BLaER1 treated with 17β-estradiol and CSF1 and Interleukin-3, amounts not matched to agents 10 nM and 100 nM (cell line): ENCODE measurements at regions not wholly inside any gene's neighbourhood (a gene's known extent, or its start where the extent isn't known, plus 50 kb on each side); places are given as distances from the start of the nearest gene placed in this dataset.
A peak's percentile ranks its signal among the peaks of the same experiment; 100 is the strongest.

Experiments
- H3K27ac ChIP-seq, 11 experiments: shearing (Covaris generic); formaldehyde crosslinking; 2 replicates each; pipeline ENCODE4 v1.8.1; 2022
- H3K27me3 ChIP-seq, 11 experiments: shearing (Covaris generic); formaldehyde crosslinking; 2 replicates each; pipeline ENCODE4 v1.8.1; 2022
- H3K36me3 ChIP-seq, 11 experiments: shearing (Covaris generic); formaldehyde crosslinking; 2 replicates each; pipeline ENCODE4 v1.8.1; 2022
- H3K4me1 ChIP-seq, 10 experiments: shearing (Covaris generic); formaldehyde crosslinking; 2 replicates each; pipeline ENCODE4 v1.8.1; 2022
- H3K4me2 ChIP-seq, 11 experiments: shearing (Covaris generic); formaldehyde crosslinking; 2 replicates each; pipeline ENCODE4 v1.8.1; 2022
- H3K4me3 ChIP-seq, 10 experiments: shearing (Covaris generic); formaldehyde crosslinking; 2 replicates each; pipeline ENCODE4 v1.8.1; 2022
- H3K9ac ChIP-seq, 11 experiments: shearing (Covaris generic); formaldehyde crosslinking; 2 replicates each; pipeline ENCODE4 v1.8.1; 2022
- H3K9me3 ChIP-seq, 11 experiments: shearing (Covaris generic); formaldehyde crosslinking; replicated peaks in 1 of 11; 2 replicates each; pipeline ENCODE4 v1.8.1; 2022
- H4K20me1 ChIP-seq, 11 experiments: shearing (Covaris generic); formaldehyde crosslinking; 2 replicates each; pipeline ENCODE4 v1.8.1; 2022
- Cebpa-rat ChIP-seq, 11 experiments: shearing (Covaris generic); IDR thresholded peaks; 2 replicates each; pipeline ENCODE4 v1.8.1; 2022

- H4K20me1 ChIP-seq, result no peaks in the 10 kb centered on the region; a peak in 2 of 22 replicates
- no peak overlapping the region for H3K4me3 ChIP-seq
- no peak overlapping the region for H3K9ac ChIP-seq
- H3K27ac ChIP-seq, result no peak overlapping the region
- H3K4me2 ChIP-seq, result no peak overlapping the region
- H3K27me3 ChIP-seq, result peaks cover 42 to 94% (median 86%) of the 10 kb centered on the region in 11 experiments; a peak in 21 of 22 replicates
- TF ChIP-seq Cebpa-rat (IDR thresholded peaks at IDR 0.05), result no peak
- 0 out of 22 replicates have a peak, but pooled peaks cover 0 to 5% (median 0%) of the 10 kb centered on the region in 11 experiments for H3K9me3 ChIP-seq
- H3K4me1 ChIP-seq, result no peaks in the 10 kb centered on the region
- no peaks in the 10 kb centered on the region for H3K36me3 ChIP-seq
Observed at GRCh38 chrX:33465137-33465536, 253.8 kb upstream of the DMD start.

DNA sequence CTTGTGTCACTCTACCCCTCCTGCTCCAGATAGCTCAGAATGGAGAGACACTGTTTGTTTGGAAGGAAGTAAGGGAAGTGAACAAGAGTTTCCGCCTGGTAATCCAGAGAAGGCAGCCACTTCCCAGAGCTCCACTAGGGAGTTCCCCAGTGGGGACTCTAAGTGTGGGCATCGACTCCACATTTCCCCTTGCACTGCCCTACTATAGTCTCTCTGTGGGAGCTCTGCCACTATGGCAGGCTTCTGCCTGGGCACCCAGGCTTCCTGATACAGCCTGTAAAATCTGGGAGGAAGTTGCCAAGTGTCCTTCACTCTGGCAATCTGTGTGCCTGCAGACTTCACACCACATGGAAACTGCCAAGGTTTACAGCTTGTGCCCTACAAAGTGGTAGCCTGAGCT is 245.8 kb upstream of the DMD start:
- no peaks in the 10 kb centered on the region for H3K36me3 ChIP-seq

DNA sequence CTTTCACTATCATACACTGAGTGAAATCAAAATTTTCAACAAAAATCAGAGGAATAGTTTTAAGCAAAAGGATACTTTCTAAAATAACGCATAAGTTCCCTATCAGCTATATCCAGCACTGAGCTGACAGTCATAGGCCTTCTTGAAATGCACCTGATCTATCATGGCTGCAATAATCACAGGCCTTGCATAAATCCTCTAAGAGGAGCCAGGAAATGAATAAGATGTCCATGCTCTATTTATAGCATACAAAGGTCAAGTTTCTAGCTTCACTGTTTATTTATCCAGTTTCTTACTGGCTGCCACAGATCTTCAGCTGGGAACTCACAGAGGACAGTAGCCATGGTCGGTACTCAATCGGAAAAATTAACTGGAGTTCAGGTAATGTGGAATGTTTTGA is 235.9 kb upstream of the DMD start:
- no peaks in the 10 kb centered on the region; a peak in 1 of 22 replicates for H4K20me1 ChIP-seq
- no peak overlapping the region for H3K27ac ChIP-seq
- no peaks in the 10 kb centered on the region for H3K36me3 ChIP-seq
- TF ChIP-seq Cebpa-rat (IDR thresholded peaks at IDR 0.05), result no peak
- 0 out of 20 replicates have a peak, but pooled peaks cover 0 to 4% (median 0%) of the 10 kb centered on the region in 10 experiments for H3K4me1 ChIP-seq
- peaks cover 53 to 84% (median 76%) of the 10 kb centered on the region in 11 experiments for H3K27me3 ChIP-seq
- H3K4me3 ChIP-seq, result no peak overlapping the region
- no peak overlapping the region for H3K9ac ChIP-seq
- H3K9me3 ChIP-seq, result no peaks in the 10 kb centered on the region; a peak in 1 of 22 replicates
- H3K4me2 ChIP-seq, result no peak overlapping the region

More for the DNA sequence above, 245.8 kb upstream of the DMD start:
- Histone ChIP-seq H3K4me2 (no peak overlapping the region), H3K27me3 (peaks cover 76 to 100% (median 94%) of the 10 kb centered on the region in 11 experiments), H3K9ac (no peak overlapping the region), H3K27ac (no peak overlapping the region), H3K4me3 (no peak overlapping the region), H4K20me1 (peaks cover 0 to 4% (median 0%) of the 10 kb centered on the region in 11 experiments; a peak in 2 of 22 replicates), H3K9me3 (no peaks in the 10 kb centered on the region), H3K4me1 (no peaks in the 10 kb centered on the region)
- no peak for TF ChIP-seq Cebpa-rat (IDR thresholded peaks at IDR 0.05)

DNA sequence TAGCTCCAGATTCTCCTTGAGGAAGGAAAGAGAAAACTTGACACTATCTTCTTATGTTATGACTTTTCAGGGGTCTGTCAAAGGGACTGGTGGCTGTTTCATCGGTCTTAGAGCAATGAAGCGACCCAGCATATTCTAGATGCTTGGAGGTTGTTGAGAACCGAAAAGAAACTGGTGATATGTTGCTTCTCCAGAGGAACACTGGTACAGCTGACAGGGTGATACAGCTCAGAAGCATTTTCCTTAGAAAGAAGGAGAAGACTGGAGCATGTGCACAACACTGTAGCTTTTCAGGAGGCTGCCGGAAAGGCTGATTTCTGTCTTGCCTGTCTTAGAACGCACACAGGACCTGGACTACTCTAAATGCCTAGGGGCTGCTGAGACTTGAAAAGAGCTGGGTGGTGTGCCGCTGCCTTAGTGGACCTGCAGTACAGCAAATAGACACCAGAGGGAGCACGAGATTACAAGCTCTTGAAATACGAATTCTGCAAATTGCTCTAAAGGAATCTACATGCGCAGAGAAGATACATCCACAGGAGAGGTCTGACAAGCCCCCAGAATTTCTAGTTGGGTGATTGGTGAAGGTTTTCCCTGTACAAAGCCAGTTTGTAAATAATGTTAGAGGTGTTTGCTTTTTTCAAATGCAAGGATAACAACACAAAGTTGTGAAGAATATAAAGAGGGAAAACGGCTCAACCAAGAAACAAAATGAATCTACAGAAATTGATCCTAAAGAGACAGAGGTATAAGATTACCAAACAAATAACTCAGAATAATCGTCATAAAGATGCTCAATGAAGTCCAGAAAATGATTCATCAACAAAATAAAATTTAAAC is 223.1 kb upstream of the DMD start:
- no peaks in the 10 kb centered on the region for H3K36me3 ChIP-seq
- TF ChIP-seq Cebpa-rat (IDR thresholded peaks at IDR 0.05), result no peak
- H4K20me1 ChIP-seq, result peaks cover 0 to 3% (median 0%) of the 10 kb centered on the region in 11 experiments; a peak in 3 of 22 replicates
- H3K9me3 ChIP-seq, result peaks cover 0 to 9% (median 4%) of the 10 kb centered on the region in 11 experiments; a peak in 6 of 22 replicates
- no peak overlapping the region for H3K27ac ChIP-seq
- H3K27me3 ChIP-seq, result peaks cover 45 to 86% (median 76%) of the 10 kb centered on the region in 11 experiments
- no peaks in the 10 kb centered on the region for H3K4me1 ChIP-seq
- H3K9ac ChIP-seq, result no peak overlapping the region
- H3K4me3 ChIP-seq, result no peak overlapping the region
- H3K4me2 ChIP-seq, result no peak overlapping the region

DNA sequence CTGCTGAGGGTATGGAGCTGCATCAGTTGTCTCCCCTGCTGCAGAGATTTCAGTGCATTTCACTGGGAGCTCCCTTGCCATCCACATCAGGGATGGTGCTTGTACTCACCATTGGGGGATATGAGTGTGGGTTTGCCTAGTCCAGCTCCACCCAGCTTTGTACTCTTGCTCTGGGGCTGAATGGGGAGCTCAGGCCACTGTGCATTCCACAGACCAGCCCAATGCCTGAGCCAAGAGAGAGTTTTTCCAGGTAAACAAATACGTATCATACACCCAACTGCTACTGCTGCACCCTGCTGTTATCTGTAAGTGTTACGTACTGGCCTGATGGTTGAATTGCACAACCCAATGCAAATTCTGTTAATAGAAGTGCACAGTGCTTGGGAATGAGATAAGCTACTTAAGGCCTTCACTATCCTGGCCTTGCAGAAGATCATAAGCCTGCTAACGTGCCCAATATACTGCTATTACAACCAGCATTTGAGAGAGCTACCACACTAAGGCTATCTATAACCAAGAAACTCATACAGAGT is 205.0 kb upstream of the DMD start:
- no peak overlapping the region for H3K4me2 ChIP-seq
- H3K9me3 ChIP-seq, result peaks cover 10 to 26% (median 21%) of the 10 kb centered on the region in 11 experiments; a peak in 17 of 22 replicates
- no peak overlapping the region for H3K4me3 ChIP-seq
- no peaks in the 10 kb centered on the region for H3K4me1 ChIP-seq
- TF ChIP-seq Cebpa-rat (IDR thresholded peaks at IDR 0.05), result no peak
- H3K27me3 ChIP-seq, result peaks cover 43 to 100% (median 94%) of the 10 kb centered on the region in 11 experiments
- H3K36me3 ChIP-seq, result no peaks in the 10 kb centered on the region
- H4K20me1 ChIP-seq, result peaks cover 0 to 3% (median 0%) of the 10 kb centered on the region in 11 experiments; a peak in 1 of 22 replicates
- H3K9ac ChIP-seq, result no peak overlapping the region
- H3K27ac ChIP-seq, result no peak overlapping the region

GRCh38 chrX:33415459-33415858 is 204.1 kb upstream of the DMD start:
- H3K9ac ChIP-seq, result no peak overlapping the region

GRCh38 chrX:33385546-33385945 is 174.2 kb upstream of the DMD start:
- no peaks in the 10 kb centered on the region for H3K36me3 ChIP-seq
- no peaks in the 10 kb centered on the region; a peak in 1 of 22 replicates for H4K20me1 ChIP-seq
- H3K4me2 ChIP-seq, result no peak overlapping the region
- H3K27me3 ChIP-seq, result peaks cover 40 to 100% (median 88%) of the 10 kb centered on the region in 11 experiments; a peak in 21 of 22 replicates
- no peak overlapping the region for H3K9ac ChIP-seq
- TF ChIP-seq Cebpa-rat (IDR thresholded peaks at IDR 0.05), result no peak
- no peaks in the 10 kb centered on the region for H3K4me1 ChIP-seq
- no peak overlapping the region for H3K27ac ChIP-seq
- no peak overlapping the region for H3K4me3 ChIP-seq
- H3K9me3 ChIP-seq, result no peaks in the 10 kb centered on the region

More at GRCh38 chrX:33415459-33415858, 204.1 kb upstream of the DMD start:
- Histone ChIP-seq H3K4me3 (no peak overlapping the region), H4K20me1 (no peaks in the 10 kb centered on the region), H3K36me3 (no peaks in the 10 kb centered on the region), H3K27me3 (peaks cover 48 to 100% (median 94%) of the 10 kb centered on the region in 11 experiments), H3K27ac (no peak overlapping the region), H3K9me3 (peaks cover 10 to 26% (median 21%) of the 10 kb centered on the region in 11 experiments; a peak in 17 of 22 replicates), H3K4me1 (no peaks in the 10 kb centered on the region), H3K4me2 (no peak overlapping the region)
- TF ChIP-seq Cebpa-rat (IDR thresholded peaks at IDR 0.05), result 0 out of 22 replicates have a peak, but pooled peaks of 1 of the 11 experiments have one; percentile 13

- Histone ChIP-seq H3K4me1 (no peaks in the 10 kb centered on the region), H3K9ac (no peak overlapping the region), H3K4me2 (no peak overlapping the region), H3K27me3 (peaks cover 49 to 92% (median 82%) of the 10 kb centered on the region in 11 experiments), H3K27ac (no peak overlapping the region), H3K36me3 (no peaks in the 10 kb centered on the region), H3K9me3 (no peaks in the 10 kb centered on the region), H4K20me1 (no peaks in the 10 kb centered on the region), H3K4me3 (no peak overlapping the region)
- no peak for TF ChIP-seq Cebpa-rat (IDR thresholded peaks at IDR 0.05)
Observed at GRCh38 chrX:33379839-33380238, 168.5 kb upstream of the DMD start.

GRCh38 chrX:33357606-33358005 is 146.3 kb upstream of the DMD start:
- Histone ChIP-seq H3K4me1 (no peaks in the 10 kb centered on the region), H3K4me3 (no peak overlapping the region), H3K9me3 (no peaks in the 10 kb centered on the region; a peak in 2 of 22 replicates), H3K27me3 (peaks cover 89 to 100% (median 96%) of the 10 kb centered on the region in 11 experiments), H3K4me2 (no peak overlapping the region), H3K9ac (no peak overlapping the region), H3K27ac (no peak overlapping the region), H4K20me1 (peaks cover 0 to 12% (median 0%) of the 10 kb centered on the region in 11 experiments; a peak in 2 of 22 replicates), H3K36me3 (no peaks in the 10 kb centered on the region)
- TF ChIP-seq Cebpa-rat (IDR thresholded peaks at IDR 0.05), result no peak
